ENCODE measurements at regions not wholly inside any gene's neighbourhood (a gene's known extent, or its start where the extent isn't known, plus 50 kb on each side); places are given as distances from the start of the nearest gene placed in this dataset.

DNA sequence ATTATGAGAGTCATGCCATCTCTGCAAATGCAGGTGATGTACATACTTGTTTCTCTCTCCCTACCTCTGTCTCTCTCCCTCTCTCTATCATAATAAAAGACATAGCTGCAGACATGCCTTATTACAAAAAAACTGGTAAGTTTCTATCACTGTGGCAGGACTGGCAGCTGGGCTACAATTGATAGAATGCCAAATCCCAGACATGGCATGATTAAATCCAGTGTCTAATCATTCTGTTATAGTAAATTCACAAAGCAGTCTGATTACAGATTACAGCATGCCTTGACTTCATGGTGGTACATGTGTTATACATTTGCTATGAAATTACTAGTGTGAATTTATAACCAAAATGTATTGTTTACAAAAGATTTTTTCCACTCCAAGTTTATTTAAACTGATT lies 854.7 kb downstream of the TMTC2 start:
- no peak for TF ChIP-seq POLR2A (IDR thresholded peaks at IDR 0.05)
- TF ChIP-seq, protein P1, sequence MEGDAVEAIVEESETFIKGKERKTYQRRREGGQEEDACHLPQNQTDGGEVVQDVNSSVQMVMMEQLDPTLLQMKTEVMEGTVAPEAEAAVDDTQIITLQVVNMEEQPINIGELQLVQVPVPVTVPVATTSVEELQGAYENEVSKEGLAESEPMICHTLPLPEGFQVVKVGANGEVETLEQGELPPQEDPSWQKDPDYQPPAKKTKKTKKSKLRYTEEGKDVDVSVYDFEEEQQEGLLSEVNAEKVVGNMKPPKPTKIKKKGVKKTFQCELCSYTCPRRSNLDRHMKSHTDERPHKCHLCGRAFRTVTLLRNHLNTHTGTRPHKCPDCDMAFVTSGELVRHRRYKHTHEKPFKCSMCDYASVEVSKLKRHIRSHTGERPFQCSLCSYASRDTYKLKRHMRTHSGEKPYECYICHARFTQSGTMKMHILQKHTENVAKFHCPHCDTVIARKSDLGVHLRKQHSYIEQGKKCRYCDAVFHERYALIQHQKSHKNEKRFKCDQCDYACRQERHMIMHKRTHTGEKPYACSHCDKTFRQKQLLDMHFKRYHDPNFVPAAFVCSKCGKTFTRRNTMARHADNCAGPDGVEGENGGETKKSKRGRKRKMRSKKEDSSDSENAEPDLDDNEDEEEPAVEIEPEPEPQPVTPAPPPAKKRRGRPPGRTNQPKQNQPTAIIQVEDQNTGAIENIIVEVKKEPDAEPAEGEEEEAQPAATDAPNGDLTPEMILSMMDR (IDR thresholded peaks at IDR 0.05) = no peak

Data from right lobe of liver (tissue), 4 donors.